GM19025 (cell line): ENCODE measurements at regions not wholly inside any gene's neighbourhood (a gene's known extent, or its start where the extent isn't known, plus 50 kb on each side); places are given as distances from the start of the nearest gene placed in this dataset.
"Not testable (repeated sequence)": the region's sequence is repeated elsewhere in the genome, so short reads cannot be mapped to it uniquely, and the experiment has no call there.

Experiments used
- ATAC-seq: cut with Tn5 transposase; IDR thresholded peaks from one replicate; pipeline ENCODE4 v1.9.1; 2021; ENCODE audit warnings: mild to moderate bottlenecking, low read depth, moderate library complexity; ENCODE audit not compliant: unreplicated experiment

GRCh38 chr2:173708806-173709205, 256.4 kb downstream of the SP3 start:
- no peak for ATAC-seq

GRCh38 chr2:173711816-173712215, 253.4 kb downstream of the SP3 start:
- ATAC-seq: no peak

- ATAC-seq: no peak
Measured at GRCh38 chr2:173713904-173714555, 251.1 kb downstream of the SP3 start.

GRCh38 chr2:173715441-173715840, 249.7 kb downstream of the SP3 start:
- no peak for ATAC-seq

- ATAC-seq: no peak
Measured at GRCh38 chr2:173716458-173717052, 248.6 kb downstream of the SP3 start.

GRCh38 chr2:173719471-173719870, 245.7 kb downstream of the SP3 start:
- no peak for ATAC-seq

- ATAC-seq: no peak
Measured at GRCh38 chr2:173720306-173720705, 244.9 kb downstream of the SP3 start.

- ATAC-seq: no peak
Measured at GRCh38 chr2:173734797-173735196, 230.4 kb downstream of the SP3 start.

GRCh38 chr2:173737954-173738575, 227.1 kb downstream of the SP3 start:
- ATAC-seq: not testable (repeated sequence)

GRCh38 chr2:173739006-173739405, 226.2 kb downstream of the SP3 start:
- ATAC-seq: no peak

- ATAC-seq: no peak
Measured at GRCh38 chr2:173740639-173741038, 224.5 kb downstream of the SP3 start.

GRCh38 chr2:173741759-173742158, 223.4 kb downstream of the SP3 start:
- ATAC-seq: no peak

- no peak for ATAC-seq
Measured at GRCh38 chr2:173747035-173747434, 218.1 kb downstream of the SP3 start.

GRCh38 chr2:173749315-173749714, 215.9 kb downstream of the SP3 start:
- no peak for ATAC-seq

GRCh38 chr2:173750353-173750801, 214.8 kb downstream of the SP3 start:
- no peak for ATAC-seq

- ATAC-seq: no peak
Measured at GRCh38 chr2:173750831-173751230, 214.3 kb downstream of the SP3 start.

- no peak for ATAC-seq
Measured at GRCh38 chr2:173751245-173751975, 213.8 kb downstream of the SP3 start.

- no peak for ATAC-seq
Measured at GRCh38 chr2:173752152-173752551, 213.0 kb downstream of the SP3 start.

- no peak for ATAC-seq
Measured at GRCh38 chr2:173753441-173753840, 211.7 kb downstream of the SP3 start.

GRCh38 chr2:173754165-173754564, 211.0 kb downstream of the SP3 start:
- no peak for ATAC-seq

GRCh38 chr2:173754837-173755236, 210.3 kb downstream of the SP3 start:
- ATAC-seq: no peak
